NCI-H2029 treated with DMSO at 0.1 percent for 48 hours (cell line): ENCODE measurements at regions not wholly inside any gene's neighbourhood (a gene's known extent, or its start where the extent isn't known, plus 50 kb on each side); places are given as distances from the start of the nearest gene placed in this dataset.

ENCODE experiments used
- DNase-seq: peaks from one replicate; lab custom pipeline; 2025; lab: John Stamatoyannopoulos, UW

GRCh38 chr5:61263561-61264272 lies 68.3 kb upstream of the ZSWIM6 start:
- DNase-seq = no peak

- no peak for DNase-seq
These were observed 67.8 kb upstream of the ZSWIM6 start for GRCh38 chr5:61264273-61264661.

- DNase-seq = no peak
These were observed 64.9 kb upstream of the ZSWIM6 start for GRCh38 chr5:61267116-61267515.

- no peak for DNase-seq
These were observed 63.2 kb upstream of the ZSWIM6 start for GRCh38 chr5:61268871-61269270.

DNA sequence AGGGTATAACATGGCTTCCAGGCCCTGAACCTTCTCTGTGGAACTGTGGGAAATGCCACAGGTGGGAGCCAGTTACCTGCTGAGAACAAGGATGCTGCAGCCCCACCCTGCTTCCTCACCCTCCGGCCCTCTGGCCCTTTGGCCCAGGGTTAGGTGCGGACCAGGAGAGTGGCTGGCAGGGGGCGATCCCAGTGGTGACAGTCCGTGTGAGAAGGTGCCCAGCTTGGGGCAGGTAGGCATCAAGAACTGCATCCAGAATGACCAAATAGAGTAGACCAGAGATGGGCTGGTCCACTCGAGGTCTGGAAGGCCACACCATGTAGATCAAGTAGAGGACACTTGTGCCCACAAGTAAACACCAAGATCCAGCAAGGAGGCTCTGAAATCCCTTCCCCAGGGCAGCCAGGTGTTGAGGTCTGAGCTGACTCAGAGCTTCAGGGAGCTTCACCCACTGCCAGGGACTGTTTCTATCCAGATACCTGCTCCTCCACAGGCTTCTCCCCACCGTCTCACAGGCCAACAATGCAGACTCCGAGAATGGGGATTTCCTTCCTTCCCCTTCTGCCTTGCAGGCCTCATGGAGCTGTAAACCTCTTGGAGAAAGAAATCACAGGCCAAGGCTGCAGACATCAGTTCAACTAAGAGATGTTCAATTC lies 61.4 kb upstream of the ZSWIM6 start:
- DNase-seq = no peak

- DNase-seq = no peak
These were observed 59.4 kb upstream of the ZSWIM6 start for GRCh38 chr5:61272688-61273087.

DNA sequence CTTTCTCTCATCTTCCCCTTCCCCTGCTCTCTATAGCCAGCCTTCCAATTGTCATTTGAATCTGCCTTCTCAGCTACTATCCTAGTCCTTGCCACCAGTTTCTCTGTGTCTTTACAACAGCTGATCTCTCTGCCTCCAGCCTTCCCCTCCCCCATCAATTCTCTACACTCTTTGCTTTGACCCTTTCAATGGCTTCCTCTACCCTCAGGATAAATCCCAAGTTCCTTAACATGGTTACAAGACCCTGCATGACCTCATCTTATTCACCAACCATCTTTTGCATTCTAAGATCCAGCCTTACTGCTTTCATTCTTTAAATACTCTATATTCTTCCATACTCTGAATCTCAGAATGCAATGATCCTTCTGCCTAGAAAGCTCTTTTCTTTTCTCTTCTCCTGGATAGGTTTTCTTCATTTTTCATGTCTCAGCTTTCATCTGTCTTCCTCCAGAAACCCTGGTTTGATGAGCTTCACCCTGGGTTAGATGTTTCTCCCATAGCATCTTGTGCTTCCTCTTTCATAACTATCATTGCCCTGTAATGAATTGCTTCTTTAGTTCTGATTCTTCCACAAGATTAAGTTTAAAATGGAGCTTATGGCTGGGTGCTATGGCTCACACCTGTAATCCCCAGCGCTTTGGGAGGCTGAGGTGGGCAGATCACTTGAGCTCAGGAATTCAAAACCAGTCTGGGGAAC lies 58.6 kb upstream of the ZSWIM6 start:
- no peak for DNase-seq

DNA sequence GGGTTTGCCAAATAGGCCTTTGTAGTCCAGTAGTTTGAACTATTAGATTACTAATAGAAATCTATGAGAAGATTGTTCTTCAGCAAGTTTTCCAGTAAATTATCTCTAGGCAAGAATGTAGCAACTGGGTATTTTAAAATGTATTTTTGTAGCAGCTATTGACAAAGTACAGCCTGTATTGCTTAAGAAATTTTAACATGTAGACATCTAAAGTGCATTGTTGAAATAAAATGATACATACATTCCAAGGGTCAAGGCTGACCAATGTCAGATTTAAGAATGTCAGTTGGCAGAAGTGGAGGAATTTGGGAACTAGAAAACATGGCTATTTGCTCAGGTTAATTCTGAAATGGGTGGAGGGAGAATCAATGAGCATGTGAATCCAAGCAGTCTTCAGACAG lies 57.5 kb upstream of the ZSWIM6 start:
- DNase-seq = no peak

DNA sequence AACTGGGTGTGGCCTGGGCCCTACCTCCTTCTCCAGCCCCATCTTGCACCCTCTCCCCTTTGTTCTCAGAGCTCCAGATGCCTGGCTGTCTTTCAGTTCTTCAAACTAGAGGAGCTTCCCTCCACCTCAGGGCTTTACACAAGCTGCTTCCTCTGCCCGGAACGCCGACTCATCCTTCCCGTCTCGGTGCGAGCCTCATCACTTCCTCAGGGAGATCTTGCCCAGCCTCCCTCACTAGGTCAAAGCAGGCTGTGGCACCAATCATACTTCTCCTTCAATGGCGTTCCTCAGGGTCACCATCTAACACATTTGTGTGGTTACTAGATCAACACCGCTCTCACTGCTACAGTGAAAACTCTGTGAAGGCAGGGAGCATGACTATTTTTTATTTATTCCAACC lies 56.2 kb upstream of the ZSWIM6 start:
- DNase-seq = no peak

- DNase-seq = no peak
These were observed 54.9 kb upstream of the ZSWIM6 start for GRCh38 chr5:61277190-61277589.

DNA sequence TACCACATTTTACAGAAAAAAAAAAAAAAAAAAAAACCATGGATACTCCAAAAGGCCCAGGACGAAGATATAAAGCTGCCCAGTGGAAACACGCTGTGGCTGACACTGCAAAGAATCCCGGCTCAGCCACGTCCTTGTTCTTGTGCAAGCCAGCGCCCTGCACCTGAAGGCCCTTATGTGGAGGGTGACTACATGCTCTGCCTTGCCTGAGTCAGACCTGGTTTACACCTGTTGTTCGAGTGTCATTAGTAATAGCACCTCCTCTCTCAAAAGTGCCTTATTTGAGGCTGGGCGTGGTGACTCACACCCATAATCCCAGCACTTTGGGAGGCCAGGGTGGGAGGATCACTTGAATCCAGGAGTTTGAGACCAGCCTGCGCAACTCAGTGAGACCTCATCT lies 54.3 kb upstream of the ZSWIM6 start:
- DNase-seq = peak; percentile 35

DNA sequence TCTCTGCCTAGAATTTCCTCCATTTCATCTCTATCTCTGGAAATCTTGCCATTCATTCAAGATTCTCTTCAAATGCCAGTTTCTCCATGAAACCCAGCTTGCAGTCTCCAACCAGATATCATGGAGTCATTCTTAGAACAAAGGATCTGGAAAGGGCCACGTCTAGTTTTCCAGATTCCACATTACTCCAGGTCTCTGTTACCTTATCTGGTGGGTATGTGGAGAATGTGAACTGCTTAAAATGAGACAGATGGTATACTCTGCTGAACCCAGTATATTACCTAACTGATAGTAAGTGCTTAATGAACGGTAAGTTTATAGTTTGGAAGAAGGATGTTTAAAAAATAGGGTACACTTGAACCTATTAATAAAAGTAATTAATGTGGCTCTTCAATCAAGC lies 52.3 kb upstream of the ZSWIM6 start:
- DNase-seq = peak; percentile 72

DNA sequence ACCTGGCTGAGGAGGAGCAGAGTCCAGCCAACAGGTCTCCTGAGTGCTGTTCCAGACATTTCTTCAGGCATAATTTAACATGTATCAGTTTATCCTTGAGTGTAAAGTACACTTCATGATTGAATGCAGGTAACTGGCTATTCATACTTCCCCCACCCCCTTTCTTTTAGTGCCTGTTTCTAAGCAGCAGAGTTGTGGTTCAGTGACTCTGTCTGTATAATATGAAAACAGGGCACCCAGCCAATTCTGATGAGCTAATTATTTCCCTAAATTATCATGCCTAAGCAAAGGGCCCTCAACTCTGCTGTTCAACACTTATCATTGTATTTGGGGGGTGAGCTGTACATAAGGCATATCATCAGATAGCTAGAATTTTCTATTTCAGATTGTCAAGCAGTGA lies 51.9 kb upstream of the ZSWIM6 start:
- peak; percentile 96 for DNase-seq

DNA sequence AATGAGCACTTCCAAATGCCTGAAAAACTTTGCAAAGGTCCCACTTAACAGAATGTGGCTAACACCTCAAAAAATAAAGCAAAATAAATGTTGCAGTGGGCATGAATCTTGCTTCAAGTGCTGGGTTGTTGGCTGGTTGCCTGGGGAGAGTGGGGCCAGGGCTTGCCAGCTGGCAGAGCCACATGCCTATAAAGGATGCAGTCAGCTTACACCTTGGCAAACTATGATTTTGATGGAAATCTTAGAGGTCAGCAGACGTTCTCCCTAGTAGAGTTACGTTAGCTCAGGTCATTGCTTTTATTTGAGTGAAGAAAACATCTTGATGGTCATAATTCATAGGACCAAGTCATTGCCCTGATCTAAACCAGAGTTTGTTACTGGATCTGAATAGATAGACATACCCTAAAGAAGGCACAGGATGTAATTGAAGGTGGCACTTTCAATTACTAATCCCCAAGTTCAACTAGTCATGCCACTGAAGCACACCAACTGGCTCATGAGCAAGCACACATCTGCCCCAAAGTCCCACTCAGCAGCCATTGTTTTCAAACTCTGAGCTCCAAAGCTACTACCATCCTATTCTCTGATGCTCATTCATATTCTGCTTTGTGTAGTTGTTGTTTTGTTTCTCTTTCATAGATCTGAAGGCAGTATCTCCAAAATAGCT lies 51.2 kb upstream of the ZSWIM6 start:
- peak; percentile 91 for DNase-seq

GRCh38 chr5:61281686-61282085 lies 50.4 kb upstream of the ZSWIM6 start:
- no peak for DNase-seq
